ENCODE measurements at regions not wholly inside any gene's neighbourhood (a gene's known extent, or its start where the extent isn't known, plus 50 kb on each side); places are given as distances from the start of the nearest gene placed in this dataset.

DNA sequence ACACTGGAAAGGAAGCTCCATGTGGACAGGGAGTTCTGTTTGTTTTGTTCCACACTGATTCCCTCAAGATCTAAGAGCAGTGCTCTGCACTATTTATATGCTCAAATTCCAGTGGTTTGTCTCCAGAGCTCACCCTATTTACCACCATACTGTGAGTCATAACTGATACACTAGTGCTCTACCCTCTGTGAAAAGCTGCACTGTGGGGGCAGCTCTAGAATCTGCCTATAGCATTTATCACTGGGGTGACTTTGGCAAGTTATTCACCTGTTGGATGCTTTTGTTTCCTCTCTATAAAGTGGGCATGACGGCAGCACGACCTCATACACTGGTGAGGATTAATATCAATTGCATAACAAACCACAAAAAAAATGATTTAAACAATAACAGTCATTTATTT, 307.8 kb downstream of the NR2F1-AS1 start:
- CTCF ChIA-PET, result no interaction called here
- no peak for FAIRE-seq
- Histone ChIP-seq H3K4me2 (ENCODE audit: control insufficient read depth, insufficient read depth) (no peak overlapping the region), H3K9me3 (replicated peaks; ENCODE audit: control insufficient read depth, insufficient read depth, low read length) (no peaks in the 10 kb centered on the region), H3K9ac (ENCODE audit: control insufficient read depth, insufficient read depth, low read length) (no peak overlapping the region), H2AFZ (ENCODE audit: control insufficient read depth, low read depth, low read length) (no peak overlapping the region), H3K79me2 (ENCODE audit: control insufficient read depth, insufficient read depth, low read length) (no peaks in the 10 kb centered on the region), H4K20me1 (ENCODE audit: control insufficient read depth, insufficient read depth) (no peaks in the 10 kb centered on the region), H3K36me3 (ENCODE audit: control insufficient read depth in 2 of 2, insufficient read depth in 2 of 2, low read length in 1 of 2) (no peaks in the 10 kb centered on the region), H3K4me3 (no peak overlapping the region), H3K27me3 (replicated peaks in 1 of 2; ENCODE audit: control insufficient read depth in 2 of 2, insufficient read depth in 2 of 2, low read length in 1 of 2) (no peaks in the 10 kb centered on the region; a peak in 1 of 4 replicates), H3K4me1 (ENCODE audit: control insufficient read depth, insufficient read depth, low read length) (no peaks in the 10 kb centered on the region), H3K27ac (ENCODE audit: control insufficient read depth, insufficient read depth) (no peak overlapping the region)
- in situ Hi-C loops (cut with MboI) (no loop called here), intact Hi-C loops (cut with micrococcal nuclease; ENCODE audit: unreplicated experiment) (no loop called here)
- BruUV-seq (replicated peaks), result no TSS peak
- SMC1A ChIA-PET (ENCODE audit: uncharacterized antibody, unreplicated experiment), result no interaction called here
- RAD21 ChIA-PET (ENCODE audit: unreplicated experiment), result no interaction called here
- TF ChIP-seq EP300 (IDR thresholded peaks at IDR 0.05; ENCODE audit: borderline replicate concordance in 1 of 2, control insufficient read depth in 1 of 2, low read depth in 2 of 2, low read length in 2 of 2), result no peak
- TF ChIP-seq, protein P1, sequence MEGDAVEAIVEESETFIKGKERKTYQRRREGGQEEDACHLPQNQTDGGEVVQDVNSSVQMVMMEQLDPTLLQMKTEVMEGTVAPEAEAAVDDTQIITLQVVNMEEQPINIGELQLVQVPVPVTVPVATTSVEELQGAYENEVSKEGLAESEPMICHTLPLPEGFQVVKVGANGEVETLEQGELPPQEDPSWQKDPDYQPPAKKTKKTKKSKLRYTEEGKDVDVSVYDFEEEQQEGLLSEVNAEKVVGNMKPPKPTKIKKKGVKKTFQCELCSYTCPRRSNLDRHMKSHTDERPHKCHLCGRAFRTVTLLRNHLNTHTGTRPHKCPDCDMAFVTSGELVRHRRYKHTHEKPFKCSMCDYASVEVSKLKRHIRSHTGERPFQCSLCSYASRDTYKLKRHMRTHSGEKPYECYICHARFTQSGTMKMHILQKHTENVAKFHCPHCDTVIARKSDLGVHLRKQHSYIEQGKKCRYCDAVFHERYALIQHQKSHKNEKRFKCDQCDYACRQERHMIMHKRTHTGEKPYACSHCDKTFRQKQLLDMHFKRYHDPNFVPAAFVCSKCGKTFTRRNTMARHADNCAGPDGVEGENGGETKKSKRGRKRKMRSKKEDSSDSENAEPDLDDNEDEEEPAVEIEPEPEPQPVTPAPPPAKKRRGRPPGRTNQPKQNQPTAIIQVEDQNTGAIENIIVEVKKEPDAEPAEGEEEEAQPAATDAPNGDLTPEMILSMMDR (IDR thresholded peaks at IDR 0.05 in 2 of 3, conservative IDR thresholded peaks at IDR 0.05 in 1 of 3; ENCODE audit: control insufficient read depth in 2 of 3, extremely low read depth in 1 of 3, insufficient read depth in 1 of 3, low read depth in 3 of 3, low read length in 3 of 3), result no peak
- TF ChIP-seq, protein P2, sequence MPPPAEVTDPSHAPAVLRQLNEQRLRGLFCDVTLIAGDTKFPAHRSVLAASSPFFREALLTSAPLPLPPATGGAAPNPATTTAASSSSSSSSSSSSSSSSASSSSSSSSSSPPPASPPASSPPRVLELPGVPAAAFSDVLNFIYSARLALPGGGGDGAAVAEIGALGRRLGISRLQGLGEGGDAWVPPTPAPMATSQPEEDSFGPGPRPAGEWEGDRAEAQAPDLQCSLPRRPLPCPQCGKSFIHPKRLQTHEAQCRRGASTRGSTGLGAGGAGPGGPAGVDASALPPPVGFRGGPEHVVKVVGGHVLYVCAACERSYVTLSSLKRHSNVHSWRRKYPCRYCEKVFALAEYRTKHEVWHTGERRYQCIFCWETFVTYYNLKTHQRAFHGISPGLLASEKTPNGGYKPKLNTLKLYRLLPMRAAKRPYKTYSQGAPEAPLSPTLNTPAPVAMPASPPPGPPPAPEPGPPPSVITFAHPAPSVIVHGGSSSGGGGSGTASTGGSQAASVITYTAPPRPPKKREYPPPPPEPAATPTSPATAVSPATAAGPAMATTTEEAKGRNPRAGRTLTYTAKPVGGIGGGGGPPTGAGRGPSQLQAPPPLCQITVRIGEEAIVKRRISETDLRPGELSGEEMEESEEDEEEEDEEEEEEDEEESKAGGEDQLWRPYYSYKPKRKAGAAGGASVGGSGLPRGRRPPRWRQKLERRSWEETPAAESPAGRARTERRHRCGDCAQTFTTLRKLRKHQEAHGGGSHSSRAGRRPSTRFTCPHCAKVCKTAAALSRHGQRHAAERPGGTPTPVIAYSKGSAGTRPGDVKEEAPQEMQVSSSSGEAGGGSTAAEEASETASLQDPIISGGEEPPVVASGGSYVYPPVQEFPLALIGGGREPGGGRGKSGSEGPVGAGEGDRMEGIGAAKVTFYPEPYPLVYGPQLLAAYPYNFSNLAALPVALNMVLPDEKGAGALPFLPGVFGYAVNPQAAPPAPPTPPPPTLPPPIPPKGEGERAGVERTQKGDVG (CRISPR knock-in tag; IDR thresholded peaks at IDR 0.05), result no peak
- DNase-seq (ENCODE audit: low read depth, low spot score), result no peak
- POLR2A ChIA-PET, result no interaction called here
- no peak for ATAC-seq
- 41% methylated on average over 2 of the region's 2 CpGs for whole genome bisulfite sequencing (ENCODE audit: insufficient coverage, insufficient replicate concordance, low lambda C conversion rate, missing lambda C conversion rate)

Data from GM12878 (cell line).